HG02884 (cell line): ENCODE measurements at regions not wholly inside any gene's neighbourhood (a gene's known extent, or its start where the extent isn't known, plus 50 kb on each side); places are given as distances from the start of the nearest gene placed in this dataset.

Experiments used
- ATAC-seq: cut with Tn5 transposase; IDR thresholded peaks from one replicate; pipeline ENCODE4 v1.9.1; 2021; ENCODE audit warnings: mild to moderate bottlenecking, moderate library complexity; ENCODE audit not compliant: unreplicated experiment

DNA sequence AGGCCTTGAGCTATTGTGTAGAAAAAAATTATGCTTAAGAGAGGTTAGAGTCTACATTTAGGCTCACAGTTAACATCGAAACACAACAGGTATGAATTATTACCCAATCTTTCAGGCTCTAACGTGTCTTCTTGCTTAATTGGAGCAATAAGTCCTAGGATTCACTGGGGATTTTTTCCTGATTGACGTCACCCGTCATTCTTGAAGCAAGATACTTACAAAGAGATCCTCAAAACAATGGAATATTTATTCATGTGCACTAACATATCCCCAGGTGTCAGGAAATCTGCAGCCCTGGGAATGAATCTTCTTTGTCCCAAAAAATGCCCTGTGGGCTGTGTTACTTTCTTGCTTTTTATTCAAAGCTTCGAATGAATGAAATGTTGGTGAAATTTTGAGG lies 413.5 kb downstream of the NFIB start:
- ATAC-seq, result no peak

DNA sequence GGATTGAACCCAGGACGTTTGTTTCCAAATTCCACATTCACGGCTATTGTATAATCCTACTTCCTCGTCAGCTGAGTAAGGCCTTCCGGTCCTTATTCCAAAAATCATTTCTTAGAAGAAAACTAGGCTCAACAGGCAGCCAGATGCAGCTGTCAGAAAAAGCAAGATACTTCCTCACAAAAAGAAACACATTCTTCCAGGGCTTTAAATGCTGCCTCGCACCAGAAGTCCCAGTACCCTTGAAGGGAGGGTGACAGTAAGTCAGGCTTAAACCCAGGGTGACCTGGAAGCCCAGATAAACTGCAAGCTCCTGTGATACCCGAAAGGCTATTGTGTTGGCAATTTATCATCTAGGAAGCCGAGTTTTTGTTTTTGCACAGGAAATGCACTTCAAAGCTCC lies 414.0 kb downstream of the NFIB start:
- no peak for ATAC-seq

DNA sequence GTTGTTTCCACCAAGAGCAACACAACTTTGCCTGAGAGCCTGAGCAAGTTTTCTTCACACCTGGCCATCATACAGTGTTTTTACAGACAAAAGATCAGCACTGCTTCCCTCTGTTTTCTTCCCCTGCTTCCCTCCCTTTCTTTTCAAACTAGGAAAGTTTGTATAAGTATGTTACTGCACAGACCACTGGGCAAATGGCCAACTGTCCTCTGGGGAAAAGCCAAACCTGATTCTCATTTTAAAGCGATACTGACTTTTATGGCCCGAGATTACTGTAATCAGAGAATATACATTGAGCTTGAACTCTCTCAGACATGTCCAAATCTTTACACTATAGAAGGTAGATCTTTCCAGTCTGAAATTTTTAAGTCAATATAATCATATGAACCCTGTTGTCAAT lies 415.0 kb downstream of the NFIB start:
- ATAC-seq, result no peak

DNA sequence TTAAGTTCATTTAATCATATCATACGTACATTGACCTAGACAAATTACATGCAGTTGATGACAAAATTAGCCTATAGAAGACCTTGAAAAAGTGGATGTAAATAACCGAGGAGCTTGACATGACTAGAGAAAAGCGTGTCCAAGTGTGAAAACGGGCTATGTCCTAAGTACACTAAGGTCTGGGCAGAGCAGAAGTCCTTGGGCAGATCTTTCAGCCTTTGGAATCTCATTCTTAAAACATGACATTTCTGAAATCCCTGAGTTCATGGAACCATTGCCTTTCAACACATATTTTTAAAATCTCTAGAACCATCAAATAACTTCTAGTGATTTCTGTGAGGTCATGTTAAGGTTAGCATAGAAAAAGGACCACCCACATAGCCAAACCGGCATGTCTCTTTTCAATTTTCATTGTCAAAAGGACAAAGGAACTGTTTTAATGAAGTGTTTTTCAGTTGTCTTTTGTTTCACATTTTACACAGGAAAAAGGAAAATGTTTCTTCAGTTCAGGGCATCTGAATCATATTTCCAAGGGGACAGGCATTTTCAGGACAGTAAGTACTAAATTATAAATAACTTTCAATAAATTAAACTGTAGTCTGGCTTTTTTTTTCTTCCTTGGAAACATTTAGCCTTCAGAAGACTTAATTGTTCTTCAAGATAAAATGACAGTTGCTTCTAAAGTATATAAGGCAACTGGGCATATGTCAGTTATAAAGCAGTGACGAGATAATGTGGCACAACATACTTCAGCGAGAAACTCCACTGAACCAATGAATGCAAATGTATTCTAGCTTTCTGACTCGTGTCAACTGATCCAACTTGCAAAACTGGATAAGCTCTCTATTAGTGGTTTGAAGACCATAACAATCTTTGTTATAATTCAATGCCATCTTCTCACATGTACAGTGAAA lies 416.8 kb downstream of the NFIB start:
- ATAC-seq, result no peak

GRCh38 chr9:13896047-13896446 lies 417.9 kb downstream of the NFIB start:
- ATAC-seq, result no peak

DNA sequence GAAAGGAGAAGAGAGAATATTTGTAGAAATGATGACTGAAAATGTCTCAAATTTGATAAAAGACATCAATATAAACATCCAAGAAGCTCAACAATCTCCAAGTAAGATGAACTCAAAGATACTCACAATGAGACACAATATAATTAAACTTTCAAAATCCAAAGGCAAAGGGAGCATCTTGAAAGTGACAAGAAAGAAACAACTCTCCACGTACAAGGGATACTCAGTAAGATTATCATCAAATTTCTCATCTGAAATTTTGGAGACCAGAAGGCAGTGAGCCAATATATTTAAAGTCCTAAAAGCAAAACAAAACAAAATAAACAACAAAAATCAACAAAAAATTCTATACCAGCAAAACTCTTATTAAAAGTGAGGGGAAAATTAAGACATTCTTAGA lies 428.7 kb downstream of the NFIB start:
- ATAC-seq, result no peak

GRCh38 chr9:13879981-13880380 lies 434.0 kb downstream of the NFIB start:
- no peak for ATAC-seq

DNA sequence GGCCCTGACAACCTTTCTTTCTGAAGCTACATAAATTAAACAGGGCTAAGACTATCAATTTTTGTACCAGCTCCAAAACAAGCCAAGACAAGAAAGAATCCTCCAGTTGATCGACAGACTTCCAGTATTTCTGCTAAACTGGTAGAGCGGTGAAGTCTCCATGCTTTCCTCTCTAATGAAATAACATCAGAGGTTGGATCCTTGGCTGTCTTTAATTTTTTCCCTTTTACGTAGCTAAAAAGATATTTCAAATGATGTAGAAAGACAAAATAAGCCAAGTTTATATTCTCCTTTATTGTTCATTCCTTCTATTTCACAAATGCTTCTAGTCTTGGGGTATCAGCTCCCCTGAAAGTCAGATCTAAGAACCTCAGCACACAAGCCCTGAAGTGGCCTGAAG lies 434.9 kb downstream of the NFIB start:
- ATAC-seq, result no peak

DNA sequence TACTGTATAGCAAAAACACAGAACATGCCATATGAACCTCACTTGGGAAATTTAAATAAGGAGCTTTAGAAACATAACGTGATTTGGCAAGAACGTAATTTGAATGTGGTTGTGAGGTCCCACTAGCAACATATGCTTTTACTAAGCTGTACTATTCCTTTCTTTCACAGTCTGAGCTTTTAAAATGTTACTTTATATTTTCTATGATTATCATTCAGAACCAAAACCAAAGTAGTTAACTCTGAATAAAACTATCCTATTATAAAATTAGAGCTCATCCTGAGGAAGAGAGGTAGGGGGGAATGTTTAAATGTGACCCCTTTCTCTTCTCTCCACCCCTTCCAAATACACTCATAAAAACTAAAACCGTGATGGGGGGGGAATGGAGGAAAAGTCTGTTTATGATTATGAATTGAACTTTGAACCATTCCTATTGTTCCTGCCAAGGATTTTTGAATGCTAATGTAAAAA lies 435.7 kb downstream of the NFIB start:
- ATAC-seq, result no peak

- no peak for ATAC-seq
Observed at GRCh38 chr9:13876741-13877140, 437.2 kb downstream of the NFIB start.

DNA sequence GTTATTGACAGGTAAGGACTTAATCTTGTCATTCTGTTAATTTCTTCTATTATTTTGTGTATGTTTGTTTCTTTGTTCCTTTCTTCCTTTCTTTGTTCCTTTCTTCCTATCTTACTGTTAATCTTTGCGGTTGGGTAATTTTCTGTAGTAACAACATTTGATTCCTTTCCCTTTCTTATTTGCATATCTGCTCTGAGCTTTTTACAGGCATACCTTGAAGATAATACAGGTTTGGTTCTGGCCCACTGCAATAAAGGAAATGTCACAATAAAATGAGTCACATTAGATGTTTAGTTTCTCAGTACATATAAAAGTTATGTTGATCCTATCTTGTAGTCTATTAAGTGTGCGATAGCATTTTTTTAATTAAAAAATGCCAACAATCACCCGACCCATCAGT lies 440.7 kb downstream of the NFIB start:
- ATAC-seq, result no peak

DNA sequence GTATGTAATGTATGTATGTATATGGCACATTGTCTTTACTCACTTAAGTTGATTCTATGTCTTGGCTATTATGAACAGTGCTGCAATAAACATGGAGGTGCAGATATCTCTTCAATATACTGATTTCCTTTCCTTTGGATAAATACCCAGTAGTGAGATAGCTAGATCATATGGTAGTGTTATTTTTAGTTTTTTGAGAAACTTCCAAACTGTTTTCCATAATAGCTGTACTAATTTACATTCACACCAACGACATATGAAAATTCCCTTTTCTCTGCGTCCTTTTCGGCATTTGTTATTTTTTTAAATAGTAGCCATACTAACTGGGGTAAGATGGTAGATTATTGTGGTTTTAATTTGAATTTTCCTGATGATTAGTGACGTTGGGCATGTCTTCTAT lies 445.6 kb downstream of the NFIB start:
- ATAC-seq, result no peak

- no peak for ATAC-seq
Observed at GRCh38 chr9:13865869-13866268, 448.1 kb downstream of the NFIB start.

GRCh38 chr9:13863112-13863511 lies 450.8 kb downstream of the NFIB start:
- no peak for ATAC-seq

- ATAC-seq, result no peak
Observed at GRCh38 chr9:13862654-13863053, 451.3 kb downstream of the NFIB start.

GRCh38 chr9:13860946-13861640 lies 452.8 kb downstream of the NFIB start:
- ATAC-seq, result no peak

DNA sequence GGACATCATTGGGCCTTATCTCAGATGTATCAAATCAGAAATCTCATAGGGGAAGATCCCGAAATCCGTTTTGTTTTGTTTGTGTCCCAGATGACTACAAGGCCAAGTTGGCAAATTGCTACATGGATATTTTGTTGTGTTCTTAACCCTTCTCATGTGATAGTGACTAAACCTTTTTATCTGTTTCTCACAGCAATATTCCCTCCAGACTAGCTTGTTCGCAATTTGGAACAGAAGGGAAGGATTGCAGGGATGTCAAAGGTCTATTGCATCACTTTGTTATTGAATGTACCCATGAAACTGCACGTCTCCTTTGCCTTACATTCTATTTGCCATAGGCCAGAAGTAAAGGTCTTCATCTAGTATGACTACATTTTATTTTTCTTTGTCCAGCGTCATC lies 453.9 kb downstream of the NFIB start:
- no peak for ATAC-seq

- ATAC-seq, result no peak
Observed at GRCh38 chr9:13857521-13857920, 456.4 kb downstream of the NFIB start.

DNA sequence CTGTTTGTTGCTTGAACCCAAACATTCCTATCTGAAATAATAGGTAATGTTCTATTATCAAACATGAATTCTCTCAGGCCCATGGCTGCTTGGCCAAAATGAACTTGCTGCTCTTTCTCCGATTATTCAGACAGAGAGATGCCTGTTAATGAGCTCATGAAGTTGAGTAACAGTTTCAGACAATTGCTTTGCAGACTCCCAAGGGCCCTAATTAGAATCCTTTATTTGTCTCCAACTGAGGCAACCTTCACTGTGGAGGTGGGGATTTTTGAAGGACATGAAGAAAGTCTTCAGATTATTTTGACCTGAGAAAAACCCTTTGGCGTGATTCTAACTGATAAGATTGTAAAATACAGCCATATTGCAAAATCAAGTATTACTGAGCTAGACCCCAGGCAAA lies 466.7 kb downstream of the NFIB start:
- ATAC-seq, result no peak

DNA sequence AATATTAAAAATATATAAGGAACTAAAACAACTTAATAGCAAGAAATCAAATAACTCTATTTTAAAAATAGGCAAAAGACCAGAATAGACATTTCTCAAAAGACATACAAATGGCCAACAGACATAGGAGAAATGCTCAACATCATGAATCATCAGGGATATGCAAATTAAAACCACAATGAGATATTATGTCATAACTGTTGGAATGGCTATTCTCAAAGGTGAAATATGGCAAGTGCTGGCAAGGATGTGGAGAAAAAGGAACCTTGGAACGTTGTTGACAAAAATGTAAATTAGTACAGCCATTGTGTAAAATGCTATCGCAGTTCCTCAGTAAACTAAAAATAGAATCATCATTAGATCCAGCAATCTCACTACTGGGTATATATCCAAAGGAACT lies 468.5 kb downstream of the NFIB start:
- ATAC-seq, result no peak

DNA sequence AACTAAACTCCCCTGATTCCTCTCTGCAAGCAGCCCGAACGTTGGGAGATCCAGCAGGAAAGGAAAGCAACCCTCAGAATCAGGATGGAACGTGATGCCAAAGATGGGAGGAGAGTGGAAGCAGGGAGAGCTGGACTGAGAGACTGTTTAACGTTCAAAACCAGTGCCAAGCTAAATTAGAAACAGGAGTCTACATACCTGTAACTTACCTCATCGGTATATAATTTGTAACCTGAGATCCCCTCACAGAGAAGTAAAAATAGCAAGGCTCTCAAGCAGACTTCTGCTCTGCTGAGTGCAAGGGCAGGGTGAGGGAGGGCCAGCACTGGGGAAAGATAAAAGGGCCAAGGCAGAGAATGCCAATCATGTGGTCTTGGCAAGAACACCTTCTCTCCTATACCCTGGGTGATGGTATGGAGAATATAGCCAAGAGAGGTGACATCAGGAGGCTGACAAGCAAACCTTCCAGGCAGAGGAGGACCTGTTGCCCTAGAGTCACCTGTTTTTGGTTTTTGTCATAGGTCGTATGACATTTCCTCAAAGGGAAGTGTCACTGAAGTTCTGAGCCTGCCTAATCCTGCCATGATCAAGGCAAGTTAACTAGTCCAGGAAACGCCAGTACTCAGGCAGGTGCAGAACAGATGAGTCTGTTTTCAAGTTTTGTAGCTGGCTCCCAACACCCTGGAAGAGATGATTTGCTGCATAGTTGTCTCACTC lies 472.0 kb downstream of the NFIB start:
- no peak for ATAC-seq

GRCh38 chr9:13832446-13832845 lies 481.5 kb downstream of the NFIB start:
- no peak for ATAC-seq
